ENCODE measurements at regions not wholly inside any gene's neighbourhood (a gene's known extent, or its start where the extent isn't known, plus 50 kb on each side); places are given as distances from the start of the nearest gene placed in this dataset.

DNA sequence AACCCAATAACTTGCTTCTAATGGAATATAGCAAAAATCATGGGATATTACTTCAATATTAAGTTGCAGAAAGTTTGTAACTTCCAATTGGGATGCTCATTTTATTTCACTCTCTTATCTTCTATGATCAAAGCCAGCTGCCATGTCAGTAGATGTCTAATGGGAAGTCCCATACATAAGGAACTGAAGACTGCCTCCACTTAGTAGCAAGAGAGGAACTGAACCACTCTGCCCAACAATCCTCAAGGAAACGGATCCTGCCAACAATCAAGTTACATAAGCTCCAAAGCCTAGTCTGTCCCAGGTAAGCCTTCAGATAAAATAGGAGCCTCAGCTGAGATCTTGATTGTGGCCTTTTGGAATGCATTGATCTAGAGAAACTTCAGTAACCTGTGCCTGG lies 431.5 kb upstream of the PCDH15 start:
- TF ChIP-seq POLR2AphosphoS5 (IDR thresholded peaks at IDR 0.05; ENCODE audit: low read depth, low read length) (no peak), POLR2A (IDR thresholded peaks at IDR 0.05; ENCODE audit: low read depth, low read length) (no peak)
